HG03460 (cell line): ENCODE measurements at regions not wholly inside any gene's neighbourhood (a gene's known extent, or its start where the extent isn't known, plus 50 kb on each side); places are given as distances from the start of the nearest gene placed in this dataset.

ENCODE experiments used
- ATAC-seq: cut with Tn5 transposase; IDR thresholded peaks from one replicate; pipeline ENCODE4 v1.9.1; 2021; ENCODE audit not compliant: unreplicated experiment

- no peak for ATAC-seq
Observed at GRCh38 chr11:11177156-11177808, 175.8 kb downstream of the CSNK2A3 start.

GRCh38 chr11:11173316-11174025 is 179.6 kb downstream of the CSNK2A3 start:
- ATAC-seq = no peak

GRCh38 chr11:11171854-11172253 is 181.2 kb downstream of the CSNK2A3 start:
- no peak for ATAC-seq

GRCh38 chr11:11171285-11171684 is 181.8 kb downstream of the CSNK2A3 start:
- ATAC-seq = no peak

GRCh38 chr11:11170352-11171084 is 182.5 kb downstream of the CSNK2A3 start:
- no peak for ATAC-seq

- ATAC-seq = no peak
Observed at GRCh38 chr11:11169715-11170351, 183.2 kb downstream of the CSNK2A3 start.

- no peak for ATAC-seq
Observed at GRCh38 chr11:11167806-11168205, 185.2 kb downstream of the CSNK2A3 start.

- no peak for ATAC-seq
Observed at GRCh38 chr11:11164334-11164690, 188.7 kb downstream of the CSNK2A3 start.

GRCh38 chr11:11163669-11164333 is 189.2 kb downstream of the CSNK2A3 start:
- no peak for ATAC-seq

- no peak for ATAC-seq
Observed at GRCh38 chr11:11163236-11163635, 189.8 kb downstream of the CSNK2A3 start.

- no peak for ATAC-seq
Observed at GRCh38 chr11:11157185-11157584, 195.9 kb downstream of the CSNK2A3 start.

- no peak for ATAC-seq
Observed at GRCh38 chr11:11155962-11156815, 196.9 kb downstream of the CSNK2A3 start.

- ATAC-seq = no peak
Observed at GRCh38 chr11:11152877-11153276, 200.2 kb downstream of the CSNK2A3 start.

- ATAC-seq = no peak
Observed at GRCh38 chr11:11149671-11150459, 203.2 kb downstream of the CSNK2A3 start.

- no peak for ATAC-seq
Observed at GRCh38 chr11:11148596-11148995, 204.5 kb downstream of the CSNK2A3 start.

- ATAC-seq = no peak
Observed at GRCh38 chr11:11148104-11148509, 204.9 kb downstream of the CSNK2A3 start.

- ATAC-seq = no peak
Observed at GRCh38 chr11:11146830-11147229, 206.2 kb downstream of the CSNK2A3 start.

- no peak for ATAC-seq
Observed at GRCh38 chr11:11143849-11144248, 209.2 kb downstream of the CSNK2A3 start.

- ATAC-seq = no peak
Observed at GRCh38 chr11:11142430-11142829, 210.6 kb downstream of the CSNK2A3 start.
